OCI-LY3 (cell line): ENCODE measurements at regions not wholly inside any gene's neighbourhood (a gene's known extent, or its start where the extent isn't known, plus 50 kb on each side); places are given as distances from the start of the nearest gene placed in this dataset.

Experiments used
- H2AFZ ChIP-seq: fragments of 200-600, 300-600 bp; shearing (Covaris generic); 2 replicates; pipeline ENCODE4 v1.6.0; 2014; ENCODE audit warnings: antibody characterized with exemption, low read depth, low read length
- H3K27ac ChIP-seq: fragments of 200-600, 300-600 bp; sonication (generic); 2 replicates; pipeline ENCODE4 v1.5.1; 2014; ENCODE audit warnings: mild to moderate bottlenecking, low read length, moderate library complexity, mixed read lengths
- H3K27me3 ChIP-seq: fragments of 200-600, 300-600 bp; sonication (generic); 2 replicates; pipeline ENCODE4 v1.6.1; 2014; ENCODE audit warnings: low read depth, low read length, mixed read lengths
- H3K36me3 ChIP-seq: fragments of 200-600, 300-600 bp; sonication (generic); replicated peaks from 2 replicates; pipeline ENCODE3; 2014; ENCODE audit warnings: low read depth, low read length, mixed read lengths
- H3K4me1 ChIP-seq: fragments of 300-600, 200-600 bp; sonication (generic); 2 replicates; pipeline ENCODE4 v1.6.1; 2014; ENCODE audit warnings: low read length, mixed read lengths
- H3K4me2 ChIP-seq: fragments of 200-600, 300-600 bp; sonication (generic); 2 replicates; pipeline ENCODE4 v1.6.1; 2014; ENCODE audit warnings: low read length, mixed read lengths
- H3K4me3 ChIP-seq: fragments of 300-600, 200-600 bp; sonication (generic); 2 replicates; pipeline ENCODE4 v1.5.1; 2014; ENCODE audit warnings: antibody characterized with exemption, mild to moderate bottlenecking, low read length, moderate library complexity
- H3K79me2 ChIP-seq: fragments of 300-600, 200-600 bp; shearing (Covaris generic); 2 replicates; pipeline ENCODE4 v1.6.1; 2014; ENCODE audit warnings: mild to moderate bottlenecking, low read length, mixed read lengths
- H3K9ac ChIP-seq: fragments of 300-600, 200-600 bp; shearing (Covaris generic); 2 replicates; pipeline ENCODE4 v1.6.0; 2014; ENCODE audit warnings: mild to moderate bottlenecking, low read length, moderate library complexity
- H3K9me3 ChIP-seq: fragments of 200-600, 300-600 bp; shearing (Covaris generic); 2 replicates; pipeline ENCODE4 v1.6.1; 2014; ENCODE audit warnings: low read length, mixed read lengths; ENCODE audit not compliant: insufficient read depth
- H4K20me1 ChIP-seq: fragments of 200-600, 300-600 bp; sonication (generic); 2 replicates; pipeline ENCODE4 v1.6.1; 2016; ENCODE audit warnings: low read length, mixed read lengths; ENCODE audit not compliant: insufficient read depth
- CTCF ChIP-seq: fragments of 200-600, 300-600 bp; sonication (generic); IDR thresholded peaks from 2 replicates; pipeline ENCODE4 v1.5.1; 2014; ENCODE audit warnings: antibody characterized with exemption, low read length, low read depth
- EZH2phosphoT487 ChIP-seq: fragments of 200-600 bp; shearing (Covaris generic); IDR thresholded peaks from 2 replicates; pipeline ENCODE4 v1.6.1; 2018; ENCODE audit warnings: antibody characterized with exemption, mixed run types, low read depth

- no peaks in the 10 kb centered on the region for H4K20me1 ChIP-seq
- peak overlapping the region; percentile 7; the same call in 1 of the 2 replicates for H2AFZ ChIP-seq
- no peak overlapping the region for H3K9ac ChIP-seq
- no peak overlapping the region; the same call in 1 of the 2 replicates for H3K4me2 ChIP-seq
- H3K27me3 ChIP-seq = no peaks in the 10 kb centered on the region; the same call in 1 of the 2 replicates
- no peaks in the 10 kb centered on the region for H3K36me3 ChIP-seq
- no peaks in the 10 kb centered on the region for H3K79me2 ChIP-seq
- peaks cover 8% of the 10 kb centered on the region for H3K4me1 ChIP-seq
- H3K4me3 ChIP-seq = no peak overlapping the region
- H3K9me3 ChIP-seq = no peaks in the 10 kb centered on the region
- TF ChIP-seq CTCF (peak; percentile 63), EZH2phosphoT487 (no peak)
- H3K27ac ChIP-seq = no peak overlapping the region
These were observed 139.4 kb downstream of the EPC1 start for GRCh38 chr10:32207544-32207943.

DNA sequence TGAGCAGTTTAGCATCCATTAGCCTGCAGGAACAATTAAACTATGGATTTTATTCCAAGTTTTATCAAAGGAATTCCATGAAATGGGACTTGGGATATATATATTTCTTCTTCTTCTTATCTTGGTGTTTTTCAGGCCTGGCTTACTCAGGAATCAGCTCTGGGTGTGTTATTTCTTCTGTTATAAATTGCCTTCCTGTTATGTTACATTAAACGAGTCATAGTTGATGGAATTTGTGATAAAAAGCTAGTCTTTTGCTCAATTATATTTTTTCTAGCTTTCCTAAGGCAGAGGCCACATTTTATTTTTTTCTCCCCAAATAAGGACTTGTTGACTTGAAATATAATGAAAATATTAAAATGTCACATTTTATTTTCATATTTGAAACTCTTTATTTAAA, 141.3 kb downstream of the EPC1 start:
- TF ChIP-seq CTCF = no peak
- no peak for TF ChIP-seq EZH2phosphoT487
- Histone ChIP-seq H3K4me3 (no peak overlapping the region), H3K9me3 (no peaks in the 10 kb centered on the region), H3K36me3 (no peaks in the 10 kb centered on the region), H4K20me1 (no peaks in the 10 kb centered on the region), H3K9ac (no peak overlapping the region), H3K79me2 (no peaks in the 10 kb centered on the region), H3K27ac (no peak overlapping the region), H3K27me3 (no peaks in the 10 kb centered on the region; the same call in 1 of the 2 replicates), H2AFZ (no peak overlapping the region), H3K4me2 (no peak overlapping the region), H3K4me1 (peaks cover 3% of the 10 kb centered on the region)

DNA sequence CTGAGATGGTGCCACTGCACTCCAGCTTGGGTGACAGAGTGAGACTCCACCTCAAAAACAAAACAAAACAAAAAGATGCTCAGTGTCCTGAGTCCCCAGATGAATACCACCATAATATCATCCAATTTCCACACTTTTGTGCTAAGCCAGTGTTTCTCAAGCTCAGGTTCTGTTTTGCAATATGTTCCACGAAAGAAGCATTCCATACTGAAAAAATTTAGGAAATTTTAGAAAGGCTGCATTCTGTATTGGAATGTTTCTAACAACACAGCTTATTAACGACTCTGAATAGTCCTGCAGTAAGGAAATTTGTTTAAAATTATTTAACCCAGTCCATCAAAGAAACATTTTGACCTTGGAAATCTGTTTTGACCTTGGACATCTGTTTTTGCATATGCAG, 142.4 kb downstream of the EPC1 start:
- H4K20me1 ChIP-seq = no peaks in the 10 kb centered on the region
- H3K4me1 ChIP-seq = peaks cover 8% of the 10 kb centered on the region
- H3K9ac ChIP-seq = no peak overlapping the region
- H3K4me3 ChIP-seq = no peak overlapping the region
- TF ChIP-seq CTCF (no peak), EZH2phosphoT487 (no peak)
- no peak overlapping the region for H3K4me2 ChIP-seq
- no peaks in the 10 kb centered on the region for H3K79me2 ChIP-seq
- no peak overlapping the region for H2AFZ ChIP-seq
- H3K27me3 ChIP-seq = no peaks in the 10 kb centered on the region
- H3K27ac ChIP-seq = no peak overlapping the region
- no peaks in the 10 kb centered on the region for H3K9me3 ChIP-seq
- no peaks in the 10 kb centered on the region for H3K36me3 ChIP-seq

GRCh38 chr10:32199714-32200394, 143.6 kb upstream of the KIF5B start:
- Histone ChIP-seq H3K9ac (no peak overlapping the region), H3K79me2 (no peaks in the 10 kb centered on the region), H2AFZ (no peak overlapping the region), H3K27me3 (no peaks in the 10 kb centered on the region), H3K4me3 (no peak overlapping the region; the same call in 1 of the 2 replicates), H3K9me3 (no peaks in the 10 kb centered on the region), H3K4me1 (peaks cover 33% of the 10 kb centered on the region), H3K27ac (peak overlapping the region; percentile 26), H3K4me2 (peak overlapping the region; percentile 29), H3K36me3 (no peaks in the 10 kb centered on the region), H4K20me1 (no peaks in the 10 kb centered on the region)
- no peak for TF ChIP-seq CTCF
- TF ChIP-seq EZH2phosphoT487 = no peak
